ENCODE measurements at regions not wholly inside any gene's neighbourhood (a gene's known extent, or its start where the extent isn't known, plus 50 kb on each side); places are given as distances from the start of the nearest gene placed in this dataset.
"Not testable (repeated sequence)": the region's sequence is repeated elsewhere in the genome, so short reads cannot be mapped to it uniquely, and the experiment has no call there.

DNA sequence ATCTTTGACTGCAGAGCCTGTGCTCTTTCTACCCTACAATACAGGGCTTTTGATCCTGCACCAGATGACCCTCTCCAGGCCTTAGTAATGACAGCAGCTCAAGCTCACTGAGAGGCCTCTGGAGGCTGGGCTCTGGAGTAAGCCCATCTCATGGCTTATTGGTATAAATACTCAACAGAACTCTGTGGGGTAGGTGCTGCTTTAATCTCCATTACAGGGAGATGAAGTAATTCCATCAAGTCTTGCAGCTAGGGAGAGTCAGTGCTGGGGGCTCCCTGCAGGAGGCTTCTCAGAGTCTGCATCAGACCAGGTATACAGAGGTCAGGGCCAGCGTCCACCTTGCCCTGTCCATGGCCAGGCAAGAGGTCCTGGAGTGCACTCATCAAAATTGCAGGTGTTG is 89.2 kb upstream of the SLC6A11 start:
- Histone ChIP-seq H3K9me3 (no peaks in the 10 kb centered on the region), H3K27me3 (peaks cover 11% of the 10 kb centered on the region), H3K36me3 (no peaks in the 10 kb centered on the region), H3K27ac (no peak overlapping the region), H3K4me1 (ENCODE audit: control insufficient read depth in 1 of 2, insufficient read depth in 1 of 2, low read depth in 1 of 2, low read length in 1 of 2) (no peaks in the 10 kb centered on the region), H3K4me3 (ENCODE audit: low read depth in 1 of 2, low read length in 1 of 2) (no peak overlapping the region)
- TF ChIP-seq, protein P1, sequence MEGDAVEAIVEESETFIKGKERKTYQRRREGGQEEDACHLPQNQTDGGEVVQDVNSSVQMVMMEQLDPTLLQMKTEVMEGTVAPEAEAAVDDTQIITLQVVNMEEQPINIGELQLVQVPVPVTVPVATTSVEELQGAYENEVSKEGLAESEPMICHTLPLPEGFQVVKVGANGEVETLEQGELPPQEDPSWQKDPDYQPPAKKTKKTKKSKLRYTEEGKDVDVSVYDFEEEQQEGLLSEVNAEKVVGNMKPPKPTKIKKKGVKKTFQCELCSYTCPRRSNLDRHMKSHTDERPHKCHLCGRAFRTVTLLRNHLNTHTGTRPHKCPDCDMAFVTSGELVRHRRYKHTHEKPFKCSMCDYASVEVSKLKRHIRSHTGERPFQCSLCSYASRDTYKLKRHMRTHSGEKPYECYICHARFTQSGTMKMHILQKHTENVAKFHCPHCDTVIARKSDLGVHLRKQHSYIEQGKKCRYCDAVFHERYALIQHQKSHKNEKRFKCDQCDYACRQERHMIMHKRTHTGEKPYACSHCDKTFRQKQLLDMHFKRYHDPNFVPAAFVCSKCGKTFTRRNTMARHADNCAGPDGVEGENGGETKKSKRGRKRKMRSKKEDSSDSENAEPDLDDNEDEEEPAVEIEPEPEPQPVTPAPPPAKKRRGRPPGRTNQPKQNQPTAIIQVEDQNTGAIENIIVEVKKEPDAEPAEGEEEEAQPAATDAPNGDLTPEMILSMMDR (IDR thresholded peaks at IDR 0.05) = no peak

DNA sequence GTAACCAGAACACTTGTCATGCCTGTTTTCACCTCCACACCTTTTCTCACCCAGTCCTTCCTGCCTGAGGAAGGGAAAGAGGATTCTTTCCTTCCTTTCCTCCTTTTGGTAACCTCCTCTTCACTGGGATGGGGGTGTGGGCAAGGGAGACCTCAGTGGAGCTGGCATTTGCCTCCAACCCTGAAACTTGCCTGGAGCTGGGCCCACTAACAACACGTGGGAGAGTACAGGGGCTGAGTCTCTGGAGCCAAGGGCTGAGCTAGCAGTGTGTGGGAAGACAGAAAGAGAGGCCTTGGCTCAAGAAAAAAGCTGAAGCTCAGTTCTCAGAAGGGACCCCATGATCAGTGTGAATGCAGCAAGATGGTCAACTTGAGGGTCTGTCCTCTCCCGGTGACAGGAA is 86.6 kb upstream of the SLC6A11 start:
- TF ChIP-seq, protein P1 (IDR thresholded peaks at IDR 0.05) = no peak
- no peaks in the 10 kb centered on the region for H3K4me1 ChIP-seq (ENCODE audit: control insufficient read depth in 1 of 2, insufficient read depth in 1 of 2, low read depth in 1 of 2, low read length in 1 of 2)
- no peak overlapping the region for H3K27ac ChIP-seq
- no peaks in the 10 kb centered on the region for H3K36me3 ChIP-seq
- H3K27me3 ChIP-seq = peaks cover 5% of the 10 kb centered on the region
- H3K9me3 ChIP-seq = peaks cover 6% of the 10 kb centered on the region
- H3K4me3 ChIP-seq (ENCODE audit: low read depth in 1 of 2, low read length in 1 of 2) = no peak overlapping the region

DNA sequence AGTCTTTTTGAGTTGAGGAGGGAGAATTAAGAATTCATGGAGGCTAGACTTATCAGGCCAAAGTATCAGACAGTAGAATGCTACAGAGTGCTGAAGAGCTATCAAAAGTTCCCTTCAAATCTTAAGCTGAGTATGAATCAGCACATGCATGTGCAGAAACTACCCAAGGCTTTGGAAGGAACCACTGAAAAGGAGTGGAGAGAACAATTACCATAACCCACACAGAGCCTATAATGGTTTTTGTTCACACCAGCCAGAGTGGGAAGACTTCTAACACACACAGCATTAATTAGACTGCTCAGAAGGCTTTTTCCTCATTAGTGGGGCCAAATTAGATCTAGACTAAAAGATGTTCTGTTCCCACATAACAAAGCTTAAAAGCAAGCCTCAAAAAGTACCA is 83.7 kb upstream of the SLC6A11 start:
- H3K27ac ChIP-seq = no peak overlapping the region
- H3K9me3 ChIP-seq = peaks cover 6% of the 10 kb centered on the region
- no peak overlapping the region for H3K4me3 ChIP-seq (ENCODE audit: low read depth in 1 of 2, low read length in 1 of 2)
- H3K36me3 ChIP-seq = no peaks in the 10 kb centered on the region
- peaks cover 17% of the 10 kb centered on the region for H3K27me3 ChIP-seq
- no peaks in the 10 kb centered on the region for H3K4me1 ChIP-seq (ENCODE audit: control insufficient read depth in 1 of 2, insufficient read depth in 1 of 2, low read depth in 1 of 2, low read length in 1 of 2)
- TF ChIP-seq, protein P1 (IDR thresholded peaks at IDR 0.05) = no peak

DNA sequence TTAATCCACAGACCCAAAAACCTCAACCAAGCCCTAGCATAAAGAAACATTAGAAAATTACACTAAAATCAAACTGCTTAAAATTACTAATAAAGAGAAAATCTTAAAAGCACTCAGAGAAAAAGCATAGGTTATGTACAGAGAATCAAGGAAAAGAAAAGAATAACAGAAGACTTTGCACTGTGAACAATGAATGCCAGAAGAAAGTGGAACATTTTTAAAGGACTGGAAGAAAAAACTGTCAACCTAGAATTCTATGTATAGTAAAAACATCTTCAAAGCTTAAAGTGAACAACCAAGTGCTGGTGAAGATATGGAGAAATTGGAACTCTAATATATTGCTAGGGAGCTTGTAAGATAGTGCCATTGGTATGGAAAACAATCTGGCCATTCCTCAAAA is 82.7 kb upstream of the SLC6A11 start:
- peaks cover 27% of the 10 kb centered on the region for H3K27me3 ChIP-seq
- no peaks in the 10 kb centered on the region for H3K36me3 ChIP-seq
- TF ChIP-seq, protein P1 (IDR thresholded peaks at IDR 0.05) = no peak
- H3K27ac ChIP-seq = no peak overlapping the region
- peaks cover 6% of the 10 kb centered on the region for H3K9me3 ChIP-seq
- H3K4me1 ChIP-seq (ENCODE audit: control insufficient read depth in 1 of 2, insufficient read depth in 1 of 2, low read depth in 1 of 2, low read length in 1 of 2) = no peaks in the 10 kb centered on the region
- no peak overlapping the region for H3K4me3 ChIP-seq (ENCODE audit: low read depth in 1 of 2, low read length in 1 of 2)

GRCh38 chr3:10736444-10736843 is 79.6 kb upstream of the SLC6A11 start:
- peaks cover 42% of the 10 kb centered on the region for H3K27me3 ChIP-seq
- H3K27ac ChIP-seq; H3K9me3 ChIP-seq; H3K4me1 ChIP-seq (ENCODE audit: control insufficient read depth in 1 of 2, insufficient read depth in 1 of 2, low read depth in 1 of 2, low read length in 1 of 2); H3K36me3 ChIP-seq; H3K4me3 ChIP-seq (ENCODE audit: low read depth in 1 of 2, low read length in 1 of 2): not testable (repeated sequence)

GRCh38 chr3:10737785-10738184 is 78.2 kb upstream of the SLC6A11 start:
- no peaks in the 10 kb centered on the region for H3K9me3 ChIP-seq
- no peaks in the 10 kb centered on the region for H3K4me1 ChIP-seq (ENCODE audit: control insufficient read depth in 1 of 2, insufficient read depth in 1 of 2, low read depth in 1 of 2, low read length in 1 of 2)
- H3K36me3 ChIP-seq = no peaks in the 10 kb centered on the region
- no peak overlapping the region for H3K4me3 ChIP-seq (ENCODE audit: low read depth in 1 of 2, low read length in 1 of 2)
- peaks cover 46% of the 10 kb centered on the region for H3K27me3 ChIP-seq
- TF ChIP-seq, protein P1 (IDR thresholded peaks at IDR 0.05) = no peak
- no peak overlapping the region for H3K27ac ChIP-seq
